GM19035 (cell line): ENCODE measurements at regions not wholly inside any gene's neighbourhood (a gene's known extent, or its start where the extent isn't known, plus 50 kb on each side); places are given as distances from the start of the nearest gene placed in this dataset.

Source experiments
- ATAC-seq: cut with Tn5 transposase; IDR thresholded peaks from one replicate; pipeline ENCODE4 v1.9.1; 2021; ENCODE audit not compliant: unreplicated experiment

DNA sequence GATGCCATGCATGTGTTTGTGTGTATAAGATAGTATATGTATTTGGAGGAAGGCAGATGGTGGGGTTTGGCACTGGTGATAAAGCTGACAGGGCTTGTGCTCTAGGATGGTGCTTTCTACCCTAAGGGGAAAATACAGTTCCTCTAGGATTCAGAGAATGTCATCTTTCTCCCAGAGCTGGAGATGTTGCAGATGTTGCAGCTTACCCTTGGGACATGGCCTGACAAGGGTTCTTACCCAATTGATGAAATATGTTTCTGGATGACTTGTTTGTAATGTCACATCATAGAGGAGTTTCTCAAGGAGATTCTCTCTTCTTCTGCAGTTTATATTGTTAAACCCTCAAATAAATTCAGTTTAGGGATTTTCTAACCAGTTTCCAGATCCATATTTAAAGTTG, 52.5 kb upstream of the PITX2 start:
- ATAC-seq = no peak

DNA sequence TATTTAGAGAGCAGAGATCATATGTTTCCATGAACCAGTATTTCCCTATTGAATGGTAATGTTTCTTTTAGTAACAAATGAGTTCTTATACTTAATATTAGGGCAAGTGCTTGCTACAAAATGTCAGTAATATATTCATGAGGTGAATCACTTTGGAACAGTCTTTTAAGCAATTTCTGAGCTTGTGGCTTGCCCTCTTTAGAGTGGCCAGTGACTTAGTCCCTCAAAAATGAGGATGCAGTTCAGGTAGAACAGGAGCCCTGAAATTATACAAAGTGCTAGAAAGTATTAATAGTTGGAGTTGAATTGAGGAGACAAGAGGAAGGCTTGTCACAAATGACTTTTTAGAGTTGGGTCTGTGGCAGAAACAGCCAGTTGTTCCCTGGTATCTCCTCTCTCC, 53.4 kb upstream of the PITX2 start:
- no peak for ATAC-seq

DNA sequence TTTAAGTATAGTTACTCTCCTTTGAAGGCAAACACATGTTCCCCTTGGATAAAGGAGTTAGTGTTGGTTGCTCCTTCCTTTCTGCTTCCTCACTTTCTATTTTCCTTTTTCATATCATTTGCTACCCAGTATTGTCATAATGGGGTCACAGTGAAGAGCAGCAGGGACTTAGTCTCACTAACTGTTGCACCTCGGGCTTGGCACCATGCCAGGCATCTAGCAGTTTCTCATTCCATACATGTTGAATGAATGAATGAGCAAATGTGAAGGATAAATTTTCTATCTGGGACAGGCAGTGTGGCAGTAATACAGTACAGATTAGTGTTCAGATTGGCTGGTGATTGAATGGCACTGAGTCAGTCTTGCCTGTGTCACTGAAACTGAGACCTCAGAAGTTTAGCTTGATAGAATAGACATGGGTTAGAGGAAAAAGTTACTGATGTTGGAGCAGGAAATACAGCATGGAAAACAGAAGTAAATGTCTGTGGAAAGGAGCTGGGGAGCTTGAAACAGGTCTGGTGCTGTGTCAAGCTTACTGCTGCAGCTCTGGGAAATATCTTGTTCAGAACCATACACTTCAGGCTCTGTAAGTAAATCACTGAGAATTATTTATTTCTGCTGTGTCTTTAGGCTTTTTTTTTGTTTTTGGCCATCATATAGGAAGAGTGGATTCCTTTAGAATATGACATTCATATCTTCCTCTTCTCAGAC, 55.8 kb upstream of the PITX2 start:
- ATAC-seq = no peak

DNA sequence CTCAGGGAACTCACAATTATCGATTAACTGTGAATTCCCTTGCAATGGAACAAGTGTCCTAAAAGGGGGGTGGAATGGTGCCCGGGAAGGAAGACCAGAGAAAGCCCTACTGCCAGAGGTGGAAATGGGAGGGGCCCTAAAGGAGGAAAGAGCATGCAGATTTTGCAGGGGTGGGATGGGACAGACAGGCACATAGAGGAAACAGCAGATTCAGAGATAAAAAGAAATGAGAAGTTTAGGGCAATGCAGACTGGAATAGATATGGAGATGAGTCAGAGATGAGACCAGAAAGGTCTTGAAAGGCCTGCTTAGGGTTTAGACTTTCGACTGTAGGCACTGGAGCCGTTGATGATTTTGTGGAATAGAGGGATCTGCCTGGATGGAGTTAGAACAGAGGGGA, 57.4 kb upstream of the PITX2 start:
- no peak for ATAC-seq

DNA sequence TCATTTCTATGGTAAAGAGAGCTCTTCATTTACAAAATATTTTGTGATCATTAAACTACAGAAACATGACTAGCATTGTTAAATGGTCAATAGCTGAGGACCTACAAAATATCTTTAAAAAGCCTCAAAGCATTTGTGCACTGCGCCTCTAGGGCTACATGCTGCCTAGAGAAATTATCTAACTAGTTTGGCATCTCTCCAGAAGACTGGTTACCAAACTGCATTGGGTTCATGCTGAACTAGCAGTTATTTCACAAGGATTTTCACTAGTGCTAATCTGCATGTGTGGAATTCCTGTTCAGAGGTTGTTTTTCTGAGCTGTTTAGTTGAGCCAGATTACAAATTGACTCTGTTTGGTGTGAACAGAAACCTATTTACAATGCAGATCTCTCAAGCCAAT, 58.5 kb upstream of the PITX2 start:
- no peak for ATAC-seq

DNA sequence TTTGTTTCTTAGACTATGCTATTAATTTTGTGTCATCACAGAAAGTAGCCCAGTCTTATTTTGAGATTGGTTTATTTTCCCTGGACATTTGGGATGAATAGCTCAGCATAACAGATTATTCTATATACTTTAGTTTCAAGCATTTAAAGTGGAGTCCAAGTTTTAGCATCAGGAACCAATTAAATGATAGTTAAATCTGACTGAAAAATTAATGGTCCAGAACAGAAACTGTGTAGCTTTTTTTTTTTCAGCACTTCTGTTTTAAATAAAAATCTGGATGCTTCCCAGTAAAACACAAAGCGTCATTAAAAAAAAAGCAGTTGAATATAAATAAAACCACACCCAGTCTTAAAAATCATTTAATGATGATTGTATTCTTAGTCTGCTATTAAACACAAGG, 59.4 kb upstream of the PITX2 start:
- no peak for ATAC-seq

DNA sequence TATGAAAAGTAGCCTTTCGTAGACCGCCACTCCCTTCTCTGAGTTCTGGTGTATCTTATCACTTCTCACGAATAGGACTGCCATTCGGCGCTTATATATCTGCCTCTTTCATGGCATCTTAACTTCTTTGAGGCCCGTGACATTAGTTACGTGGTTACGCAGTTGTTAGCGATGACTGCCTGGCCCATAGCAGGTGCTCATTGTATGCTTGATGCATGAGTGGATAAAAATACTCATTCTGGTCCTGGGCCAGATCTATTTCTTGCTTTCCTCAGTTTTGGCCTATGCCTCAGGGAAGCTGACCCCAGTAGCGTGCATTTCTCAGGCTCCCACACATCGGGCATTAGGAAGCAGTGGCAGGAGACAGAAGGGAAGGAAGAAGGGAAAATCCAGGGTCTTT, 60.7 kb upstream of the PITX2 start:
- ATAC-seq = no peak

DNA sequence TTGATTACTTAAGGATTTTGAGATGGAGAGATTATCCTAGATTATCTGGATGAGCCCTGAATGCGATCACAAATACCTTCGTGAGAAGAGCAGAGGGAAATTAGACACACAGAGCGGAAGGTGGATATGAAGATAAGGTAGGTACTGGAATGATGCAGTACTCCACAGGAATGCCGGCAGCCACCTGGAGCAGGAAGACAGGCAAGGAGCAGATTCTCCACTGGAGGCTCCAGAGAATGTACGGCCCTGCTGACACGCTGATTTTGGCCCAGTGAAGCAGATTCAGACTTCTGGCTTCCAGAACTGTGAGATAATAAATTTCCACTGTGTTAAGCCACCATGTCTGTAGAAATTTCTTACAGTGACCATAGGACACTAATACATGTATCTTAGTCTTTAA, 79.4 kb upstream of the PITX2 start:
- ATAC-seq = no peak

DNA sequence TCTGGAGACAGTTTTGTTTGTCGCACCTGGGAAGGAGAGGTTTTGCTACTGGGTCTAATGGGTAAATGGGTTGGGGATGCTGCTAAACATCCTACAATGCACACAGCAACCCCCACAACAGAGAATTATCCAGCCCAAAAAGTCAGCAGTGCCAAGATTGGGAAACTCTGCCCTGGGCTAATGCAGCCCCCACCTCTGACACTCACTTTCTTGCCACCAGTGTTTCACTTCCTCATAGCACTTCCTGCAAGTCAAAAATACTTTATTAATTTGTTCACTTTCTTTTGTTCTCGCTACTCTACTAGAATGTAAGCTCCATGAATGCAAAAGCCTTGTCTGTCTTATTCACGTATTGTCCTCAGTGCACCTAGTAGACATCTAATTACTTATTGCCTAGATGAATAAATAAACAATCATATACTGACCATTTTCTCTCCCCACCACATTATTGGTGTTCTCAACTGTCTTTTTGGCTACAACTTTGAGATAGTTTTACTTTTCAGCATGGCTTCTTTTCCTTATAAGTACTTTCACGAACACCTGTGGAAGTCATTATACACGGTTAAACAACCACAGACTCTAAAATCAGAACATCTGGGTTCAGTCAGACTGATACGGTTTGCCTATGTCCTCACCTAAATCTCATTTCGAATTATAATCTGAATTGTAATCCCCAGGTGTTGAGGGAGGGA, 82.0 kb upstream of the PITX2 start:
- ATAC-seq = no peak

DNA sequence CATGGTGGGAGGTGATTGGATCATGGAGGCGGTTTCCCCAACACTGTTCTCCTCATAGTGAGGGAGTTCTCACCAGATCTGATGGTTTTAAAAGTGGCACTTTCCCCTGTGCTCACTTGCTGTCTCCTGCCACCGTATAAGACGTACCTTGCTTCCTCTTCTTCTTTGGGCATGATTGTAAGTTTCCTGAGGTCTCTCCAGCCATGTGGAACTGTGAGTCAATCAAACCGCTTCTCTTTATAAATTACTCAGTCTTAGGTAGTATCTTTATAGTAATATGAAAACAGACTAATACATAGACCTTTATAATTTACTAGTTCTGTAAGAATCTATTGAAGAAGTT, 82.5 kb upstream of the PITX2 start:
- ATAC-seq = no peak

DNA sequence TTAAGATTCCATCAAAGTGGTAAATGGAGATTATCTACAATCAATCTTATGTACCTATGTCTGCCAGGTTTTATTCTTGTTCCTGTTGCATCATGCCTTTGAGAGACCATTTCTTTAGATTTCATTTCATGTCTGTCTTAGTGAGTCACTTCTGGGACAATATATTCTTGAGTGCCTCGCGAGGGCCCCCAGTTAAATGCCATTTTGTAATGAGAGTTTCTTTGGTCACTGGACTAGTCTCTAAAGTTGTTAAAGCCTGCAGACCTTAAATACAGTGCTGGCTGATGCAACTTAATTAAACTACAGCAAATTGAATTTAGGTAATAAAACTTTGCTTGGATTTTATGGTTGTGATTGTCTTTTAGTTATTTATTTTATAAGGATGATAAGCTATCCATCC, 87.2 kb upstream of the PITX2 start:
- ATAC-seq = no peak

DNA sequence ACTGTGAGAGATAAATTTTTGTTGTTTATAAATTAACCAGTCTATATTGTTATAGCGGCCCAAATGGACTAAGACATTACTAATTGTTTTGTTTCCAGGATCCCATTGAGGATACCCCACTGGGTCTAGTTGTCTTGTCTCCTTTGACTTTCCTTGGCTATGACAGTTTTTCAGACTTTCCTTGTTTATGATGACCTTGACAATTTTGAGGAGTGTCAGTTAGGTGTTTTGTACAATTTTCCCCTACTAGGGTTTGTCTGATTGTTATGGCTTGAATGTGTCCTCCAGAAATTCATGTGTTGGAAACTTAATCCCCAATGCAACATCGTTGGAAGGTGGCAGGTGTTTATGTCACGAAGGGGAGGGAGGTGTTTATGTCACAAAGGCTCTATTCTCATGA, 89.6 kb upstream of the PITX2 start:
- no peak for ATAC-seq

DNA sequence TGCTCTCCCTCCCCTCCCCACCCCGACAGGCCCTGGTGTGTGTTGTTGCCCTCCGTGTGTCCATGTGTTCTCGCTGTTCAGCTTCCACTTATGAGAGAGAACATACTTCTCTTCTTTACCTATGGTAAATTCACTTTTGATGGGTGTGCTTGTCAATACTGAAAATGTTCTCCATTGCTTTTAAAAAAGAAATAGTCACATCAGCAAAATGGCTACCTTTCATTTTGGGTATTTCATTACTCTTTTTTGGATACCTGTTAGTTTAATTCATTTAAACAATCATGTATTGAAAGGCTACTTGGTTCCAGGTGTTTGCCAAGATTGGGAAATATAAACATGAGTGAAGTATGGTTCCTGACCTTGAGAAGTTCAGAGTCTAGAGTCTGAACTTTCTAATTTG, 107.4 kb upstream of the PITX2 start:
- ATAC-seq = no peak

DNA sequence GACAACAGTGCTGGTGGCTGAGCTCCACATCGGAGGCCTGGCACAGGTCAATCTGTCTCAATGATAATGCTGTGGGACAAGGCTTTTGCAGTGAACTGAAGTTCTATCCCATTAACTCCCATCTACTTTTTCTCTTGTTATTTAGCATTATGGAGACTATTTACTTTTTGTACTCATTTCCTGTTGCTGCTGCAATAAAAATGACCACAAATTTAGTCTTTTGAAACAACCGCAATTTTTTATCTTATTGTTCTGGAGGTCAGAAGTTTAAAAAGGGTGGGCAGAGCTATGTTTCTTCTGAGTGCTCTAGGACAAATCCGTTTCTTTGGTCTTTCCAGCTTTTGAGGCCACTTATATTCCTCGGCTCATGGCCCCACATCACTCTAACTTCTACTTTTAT, 111.0 kb upstream of the PITX2 start:
- ATAC-seq = no peak

DNA sequence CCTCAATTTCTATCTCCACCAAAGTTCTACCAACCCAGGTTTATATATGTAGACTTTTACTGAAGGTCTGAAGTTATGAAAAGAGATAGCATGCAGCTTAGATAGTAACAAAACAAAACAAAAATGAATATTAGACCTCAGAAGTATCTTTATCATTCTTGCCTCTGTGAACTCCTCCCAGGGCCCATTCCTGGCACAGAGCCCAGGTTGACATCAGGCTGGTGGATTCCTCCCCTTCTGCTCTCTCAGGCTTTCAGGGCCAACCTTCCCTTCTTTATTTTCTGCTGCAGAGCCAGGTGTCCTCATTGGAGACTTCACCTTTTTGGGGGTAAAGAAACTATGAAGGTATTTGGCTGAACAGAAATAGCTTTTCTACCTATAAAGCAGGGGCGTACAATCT, 112.8 kb upstream of the PITX2 start:
- ATAC-seq = no peak

DNA sequence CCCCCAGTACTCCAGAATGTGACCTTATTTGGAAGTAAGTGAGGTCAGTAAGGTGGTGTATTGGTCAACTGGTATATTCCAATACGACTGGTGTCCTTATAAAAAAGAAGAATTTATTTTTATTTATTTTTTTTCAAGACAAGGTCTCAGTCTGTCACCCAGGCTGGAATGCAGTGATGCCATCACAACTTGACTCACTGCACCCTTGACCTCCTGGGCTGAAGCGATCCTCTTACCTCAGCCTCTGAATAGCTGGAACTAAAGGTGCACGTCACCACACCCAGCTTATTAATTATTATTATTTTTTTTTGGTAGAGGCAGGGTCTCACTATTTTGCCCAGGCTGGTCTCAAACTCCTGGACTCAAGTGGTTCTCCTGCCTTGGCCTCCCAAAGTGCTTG, 115.1 kb upstream of the PITX2 start:
- ATAC-seq = no peak

DNA sequence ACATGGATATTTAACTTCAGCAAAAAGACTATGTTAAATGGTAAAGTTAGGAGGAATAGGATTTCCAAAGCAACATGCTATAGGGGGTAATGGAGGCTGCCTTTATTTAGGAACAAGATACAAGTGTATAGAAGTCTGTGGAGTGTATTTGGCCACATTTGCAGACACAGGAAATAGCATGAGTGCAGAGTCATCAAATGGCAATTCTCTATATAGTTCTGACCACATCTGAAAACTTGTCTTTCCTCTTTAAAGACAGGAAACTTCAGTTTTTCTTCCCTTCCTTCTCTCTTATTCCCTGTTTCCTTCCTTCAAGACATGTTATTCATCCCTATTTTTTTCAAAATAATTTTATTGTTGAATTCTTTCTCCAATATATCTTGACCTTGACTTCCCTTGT, 119.3 kb upstream of the PITX2 start:
- ATAC-seq = no peak

DNA sequence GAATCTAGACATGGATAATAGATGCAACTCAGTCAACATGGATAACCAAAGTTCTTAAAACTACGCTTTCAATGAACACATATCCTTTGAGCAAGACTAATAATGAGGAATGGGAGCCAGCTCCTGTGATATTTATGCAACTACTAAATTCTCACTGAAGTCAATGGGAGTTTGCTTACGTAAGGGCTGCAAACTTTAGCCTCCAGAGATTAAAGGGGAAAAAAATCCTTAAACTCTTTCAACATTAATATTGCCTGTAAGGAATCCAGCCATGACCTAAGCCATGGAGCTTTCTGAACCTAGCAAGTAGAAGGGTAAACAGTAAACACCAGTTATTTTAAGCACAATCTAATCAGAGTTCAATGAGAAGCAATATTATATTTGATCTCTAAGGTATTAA, 125.2 kb upstream of the PITX2 start:
- no peak for ATAC-seq

DNA sequence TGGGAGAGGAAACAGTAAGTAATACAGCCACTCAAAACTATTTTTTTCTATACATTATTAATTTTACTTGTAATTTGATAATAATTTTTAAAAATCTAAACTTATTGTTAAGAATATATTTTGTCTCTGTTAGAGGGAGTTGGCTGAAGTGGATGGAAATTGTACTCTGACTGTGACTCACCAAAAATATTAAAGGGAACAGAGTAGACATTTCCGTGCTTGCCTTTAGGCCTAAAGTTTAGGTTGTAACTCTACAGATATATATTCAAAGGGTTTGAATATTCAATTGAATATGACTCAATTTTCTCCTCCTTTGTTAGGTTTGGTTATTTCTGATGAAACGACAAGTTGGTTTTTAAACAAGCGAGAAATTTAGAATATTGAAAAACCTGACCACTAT, 128.3 kb upstream of the PITX2 start:
- ATAC-seq = no peak

DNA sequence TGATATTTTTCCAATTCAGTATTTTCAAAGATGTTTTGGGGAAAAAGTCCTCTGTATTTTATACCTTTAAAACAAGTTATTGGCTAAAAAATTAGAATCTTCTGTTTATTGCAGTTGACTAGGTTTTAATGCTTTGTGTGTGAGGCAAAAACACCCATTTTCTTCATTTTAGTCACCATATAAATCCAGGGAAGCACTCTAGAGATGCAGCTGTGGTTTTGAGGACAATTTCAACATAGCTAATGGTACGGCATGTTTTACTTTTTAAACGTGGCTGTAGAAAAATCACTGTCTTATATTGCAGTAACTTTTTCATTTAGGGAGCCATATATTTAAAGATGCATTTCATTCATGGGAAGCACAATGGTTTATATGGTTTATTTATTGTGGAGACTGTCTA, 129.1 kb upstream of the PITX2 start:
- no peak for ATAC-seq

DNA sequence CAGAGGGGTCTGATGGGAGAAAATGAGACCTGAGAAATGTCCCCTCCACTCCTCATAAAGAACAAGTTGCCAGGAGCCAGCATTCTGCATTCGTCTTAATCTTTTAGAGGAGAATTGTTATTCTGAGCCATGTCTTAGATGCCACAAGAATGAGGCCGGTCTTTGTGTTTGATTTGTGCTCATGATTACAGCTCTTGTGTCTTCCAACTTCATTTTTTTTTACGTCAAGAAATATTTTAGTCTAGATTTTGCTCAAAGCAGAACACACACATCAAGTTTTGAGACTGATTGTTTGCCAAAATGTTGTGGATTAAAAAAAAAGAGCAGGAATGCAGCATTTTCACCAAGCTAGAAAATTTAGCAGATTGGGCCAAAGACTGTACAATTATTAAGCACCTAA, 130.6 kb upstream of the PITX2 start:
- no peak for ATAC-seq

DNA sequence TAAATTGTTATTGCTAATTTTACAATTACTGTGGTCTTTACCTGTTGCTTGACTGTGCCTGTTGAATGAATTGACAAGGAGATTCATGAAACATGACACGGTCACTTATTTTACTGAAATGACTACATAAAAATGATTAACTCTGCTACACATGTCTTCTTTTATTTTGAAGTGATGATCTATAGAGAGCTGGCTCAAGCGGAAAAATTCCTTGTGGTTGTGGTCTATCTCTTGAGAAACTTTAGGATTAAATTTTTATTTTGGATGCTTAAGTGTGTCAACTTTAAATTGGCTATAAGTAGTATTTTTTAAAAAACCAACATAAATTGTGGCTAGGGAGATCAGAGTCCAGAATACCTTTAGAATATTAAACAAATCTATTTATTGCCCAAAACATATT, 131.8 kb upstream of the PITX2 start:
- ATAC-seq = no peak

DNA sequence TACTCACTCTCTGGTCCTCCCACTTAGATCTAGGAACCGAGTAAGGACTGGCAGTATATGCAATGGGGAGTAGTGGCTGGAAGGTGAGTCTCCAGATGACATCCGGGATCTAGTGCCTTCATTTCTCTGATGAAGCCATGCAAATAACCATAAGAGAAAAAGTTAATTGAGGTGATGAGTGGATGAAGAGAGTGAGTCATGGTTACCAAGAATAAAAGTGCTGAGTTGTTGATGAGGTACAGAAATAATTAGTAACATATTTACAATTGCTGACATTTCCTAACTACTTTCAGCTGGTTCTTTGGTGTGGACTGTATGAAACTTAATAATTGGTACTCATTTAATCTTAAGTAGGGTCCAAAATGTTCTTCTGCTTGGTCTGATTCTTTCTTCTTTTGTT, 146.7 kb upstream of the PITX2 start:
- no peak for ATAC-seq
